ENCODE measurements at regions not wholly inside any gene's neighbourhood (a gene's known extent, or its start where the extent isn't known, plus 50 kb on each side); places are given as distances from the start of the nearest gene placed in this dataset.

GRCh38 chr10:62633976-62634375, 170.5 kb upstream of the ADO start:
- Histone ChIP-seq H3K27ac (no peak overlapping the region), H3K4me2 (no peak overlapping the region), H3K4me1 (no peaks in the 10 kb centered on the region), H3K9me3 (no peaks in the 10 kb centered on the region), H3K4me3 (no peak overlapping the region)
- ChIA-PET POLR2A (no interaction called here), CTCF (interaction anchor here (1.0 kb wide), 1 partner anchor 412 kb away, joined by 3 read pairs; no protein-coding TSS in a partner anchor)
- DNase-seq (ENCODE audit: low read depth in 1 of 2, low spot score in 1 of 2) (no peak), ATAC-seq (no peak), FAIRE-seq (no peak)
- 57% methylated on average over 3 of the region's 3 CpGs for WGBS (ENCODE audit: missing lambda C conversion rate)
- TF ChIP-seq JUN (IDR thresholded peaks at IDR 0.05), result no peak
- TF ChIP-seq MAFK (IDR thresholded peaks at IDR 0.05; ENCODE audit: partially characterized antibody), result no peak
- no peak for TF ChIP-seq MAZ (IDR thresholded peaks at IDR 0.05; ENCODE audit: borderline replicate concordance, low read depth, low read length)
- no peak for TF ChIP-seq SMC3 (IDR thresholded peaks at IDR 0.05)
- no peak for TF ChIP-seq CBX8 (IDR thresholded peaks at IDR 0.05)
- no peak for TF ChIP-seq MAX (IDR thresholded peaks at IDR 0.05)
- no peak for TF ChIP-seq FOXS1 (CRISPR knock-in tag; IDR thresholded peaks at IDR 0.05)
- TF ChIP-seq RNF2 (IDR thresholded peaks at IDR 0.05; ENCODE audit: borderline replicate concordance, low read depth), result no peak
- no peak for TF ChIP-seq ESRRA (IDR thresholded peaks at IDR 0.05; ENCODE audit: borderline replicate concordance, low read length)
- no peak for TF ChIP-seq CHD4 (IDR thresholded peaks at IDR 0.05; ENCODE audit: borderline replicate concordance)
- TF ChIP-seq RAD21 (conservative IDR thresholded peaks at IDR 0.05 in 1 of 2, IDR thresholded peaks at IDR 0.05 in 1 of 2), result no peak
- TF ChIP-seq, protein P1, sequence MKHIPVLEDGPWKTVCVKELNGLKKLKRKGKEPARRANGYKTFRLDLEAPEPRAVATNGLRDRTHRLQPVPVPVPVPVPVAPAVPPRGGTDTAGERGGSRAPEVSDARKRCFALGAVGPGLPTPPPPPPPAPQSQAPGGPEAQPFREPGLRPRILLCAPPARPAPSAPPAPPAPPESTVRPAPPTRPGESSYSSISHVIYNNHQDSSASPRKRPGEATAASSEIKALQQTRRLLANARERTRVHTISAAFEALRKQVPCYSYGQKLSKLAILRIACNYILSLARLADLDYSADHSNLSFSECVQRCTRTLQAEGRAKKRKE (CRISPR knock-in tag; IDR thresholded peaks at IDR 0.05; ENCODE audit: low read depth), result no peak
- TF ChIP-seq FOSB (CRISPR knock-in tag; IDR thresholded peaks at IDR 0.05), result no peak

DNA sequence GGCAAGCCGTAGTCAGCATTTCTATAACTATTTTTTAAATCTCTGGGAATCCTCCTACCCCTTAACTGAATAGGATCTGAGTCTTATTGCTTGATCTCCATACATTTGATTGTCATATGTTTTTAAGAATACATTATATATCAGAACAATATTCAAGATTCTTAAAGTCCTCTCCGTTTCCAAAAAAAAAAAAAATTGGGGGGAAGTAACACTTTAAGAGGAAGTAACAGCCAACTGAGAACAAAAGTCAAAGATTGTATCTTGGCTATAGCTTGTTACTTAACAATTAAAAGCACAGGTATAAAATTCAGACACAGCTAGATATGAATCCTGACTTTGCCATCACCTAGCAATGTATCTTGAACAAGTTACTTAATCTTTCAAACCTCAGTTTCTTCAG, 169.9 kb upstream of the ADO start:
- no peak for DNase-seq (ENCODE audit: low read depth in 1 of 2, low spot score in 1 of 2)
- Histone ChIP-seq H3K9me3 (no peaks in the 10 kb centered on the region), H3K4me2 (no peak overlapping the region), H3K4me3 (no peak overlapping the region), H3K4me1 (no peaks in the 10 kb centered on the region), H3K27ac (no peak overlapping the region)
- TF ChIP-seq PBX3 (IDR thresholded peaks at IDR 0.05), result no peak
- no peak for TF ChIP-seq HMGXB4 (CRISPR knock-in tag; IDR thresholded peaks at IDR 0.05; ENCODE audit: borderline replicate concordance)
- no peak for TF ChIP-seq JUN (IDR thresholded peaks at IDR 0.05)
- TF ChIP-seq MYC (IDR thresholded peaks at IDR 0.05; ENCODE audit: borderline replicate concordance, low read length), result no peak
- TF ChIP-seq BCL3 (IDR thresholded peaks at IDR 0.05), result no peak
- no peak for TF ChIP-seq CTCF (IDR thresholded peaks at IDR 0.05)
- no peak for TF ChIP-seq NR3C1 (IDR thresholded peaks at IDR 0.05)
- TF ChIP-seq HOXB5 (CRISPR knock-in tag; IDR thresholded peaks at IDR 0.05), result no peak
- TF ChIP-seq CBX2 (IDR thresholded peaks at IDR 0.05; ENCODE audit: borderline replicate concordance, low read depth), result no peak
- no peak for TF ChIP-seq TFCP2L1 (CRISPR knock-in tag; IDR thresholded peaks at IDR 0.05)
- TF ChIP-seq NFE2L2 (conservative IDR thresholded peaks at IDR 0.05; ENCODE audit: low read length), result no peak
- TF ChIP-seq FOSL2 (IDR thresholded peaks at IDR 0.05), result no peak
- no peak for TF ChIP-seq FOSL2 (CRISPR knock-in tag; IDR thresholded peaks at IDR 0.05)
- no peak for TF ChIP-seq EHF (CRISPR knock-in tag; IDR thresholded peaks at IDR 0.05)
- no peak for TF ChIP-seq POLR2AphosphoS2 (conservative IDR thresholded peaks at IDR 0.05; ENCODE audit: low read length)
- 48% methylated on average over 2 of the region's 2 CpGs for WGBS (ENCODE audit: missing lambda C conversion rate)
- no peak for FAIRE-seq
- ChIA-PET CTCF (interaction anchor here (1.0 kb wide), 1 partner anchor 412 kb away, joined by 3 read pairs; no protein-coding TSS in a partner anchor), POLR2A (no interaction called here)
- ATAC-seq, result no peak
